ENCODE measurements at regions not wholly inside any gene's neighbourhood (a gene's known extent, or its start where the extent isn't known, plus 50 kb on each side); places are given as distances from the start of the nearest gene placed in this dataset.

DNA sequence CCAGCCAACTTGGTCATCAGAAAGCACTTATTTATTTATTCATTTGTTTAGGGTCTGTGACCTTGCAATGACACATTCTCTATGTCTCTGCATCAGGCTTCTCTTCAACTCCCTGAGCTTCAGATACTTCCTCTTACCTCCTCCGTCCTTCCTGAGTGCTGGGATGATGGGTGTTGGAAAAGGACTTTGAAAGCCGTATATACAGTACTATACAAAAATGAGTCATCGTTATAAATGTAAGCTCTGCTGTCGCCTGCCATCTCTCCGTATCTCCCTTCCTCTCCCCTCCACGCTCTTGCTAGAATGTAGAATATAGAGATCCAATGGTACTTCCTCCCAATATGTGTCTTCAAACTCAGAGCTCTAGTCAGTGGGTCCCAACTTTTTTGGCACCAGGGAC, 91.9 kb upstream of the SALL4 start:
- TF ChIP-seq POLR2A (IDR thresholded peaks at IDR 0.05), result no peak
- TF ChIP-seq, protein P1, sequence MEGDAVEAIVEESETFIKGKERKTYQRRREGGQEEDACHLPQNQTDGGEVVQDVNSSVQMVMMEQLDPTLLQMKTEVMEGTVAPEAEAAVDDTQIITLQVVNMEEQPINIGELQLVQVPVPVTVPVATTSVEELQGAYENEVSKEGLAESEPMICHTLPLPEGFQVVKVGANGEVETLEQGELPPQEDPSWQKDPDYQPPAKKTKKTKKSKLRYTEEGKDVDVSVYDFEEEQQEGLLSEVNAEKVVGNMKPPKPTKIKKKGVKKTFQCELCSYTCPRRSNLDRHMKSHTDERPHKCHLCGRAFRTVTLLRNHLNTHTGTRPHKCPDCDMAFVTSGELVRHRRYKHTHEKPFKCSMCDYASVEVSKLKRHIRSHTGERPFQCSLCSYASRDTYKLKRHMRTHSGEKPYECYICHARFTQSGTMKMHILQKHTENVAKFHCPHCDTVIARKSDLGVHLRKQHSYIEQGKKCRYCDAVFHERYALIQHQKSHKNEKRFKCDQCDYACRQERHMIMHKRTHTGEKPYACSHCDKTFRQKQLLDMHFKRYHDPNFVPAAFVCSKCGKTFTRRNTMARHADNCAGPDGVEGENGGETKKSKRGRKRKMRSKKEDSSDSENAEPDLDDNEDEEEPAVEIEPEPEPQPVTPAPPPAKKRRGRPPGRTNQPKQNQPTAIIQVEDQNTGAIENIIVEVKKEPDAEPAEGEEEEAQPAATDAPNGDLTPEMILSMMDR (IDR thresholded peaks at IDR 0.05), result no peak

All from testis (tissue), 2 donors.